DND-41 (cell line): ENCODE measurements at regions not wholly inside any gene's neighbourhood (a gene's known extent, or its start where the extent isn't known, plus 50 kb on each side); places are given as distances from the start of the nearest gene placed in this dataset.

Source experiments
- CTCF ChIP-seq: IDR thresholded peaks from 2 replicates; pipeline ENCODE4 v1.5.1; 2012; ENCODE audit warnings: borderline replicate concordance, low read length, moderate library complexity, mild to moderate bottlenecking; ENCODE audit not compliant: poor library complexity, severe bottlenecking; ENCODE audit errors: extremely low read depth
- EZH2 ChIP-seq: IDR thresholded peaks from 3 replicates; pipeline ENCODE4 v1.6.1; 2012; ENCODE audit warnings: borderline replicate concordance, low read depth, mild to moderate bottlenecking, moderate library complexity, low read length, inconsistent platforms; ENCODE audit not compliant: severe bottlenecking

DNA sequence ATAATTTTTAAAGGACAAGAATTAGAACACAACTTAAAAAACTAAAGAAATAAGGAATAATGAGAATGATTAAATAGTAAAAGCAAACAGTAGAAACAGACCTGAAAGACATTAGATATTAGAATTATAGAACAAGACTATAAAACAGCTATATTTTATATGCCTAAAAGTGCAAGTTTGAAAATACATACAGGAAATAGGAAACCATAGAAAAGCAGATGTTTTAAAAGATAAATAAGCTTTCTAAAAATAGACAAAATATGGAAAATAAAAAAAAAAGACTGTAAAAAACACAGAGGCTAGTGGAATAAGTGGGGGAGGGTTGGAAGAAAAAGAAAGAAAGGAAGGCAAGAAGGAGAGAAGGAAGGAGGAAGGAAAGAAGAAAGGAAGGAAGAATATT lies 407.3 kb downstream of the IDS start:
- TF ChIP-seq CTCF (no peak), EZH2 (no peak)
